NCI-H748 (cell line): ENCODE measurements at regions not wholly inside any gene's neighbourhood (a gene's known extent, or its start where the extent isn't known, plus 50 kb on each side); places are given as distances from the start of the nearest gene placed in this dataset.

Experiments used
- DNase-seq: peaks from one replicate; lab custom pipeline; 2025; ENCODE audit not compliant: unreplicated experiment; lab: John Stamatoyannopoulos, UW

GRCh38 chr9:117549444-117549843, 134.6 kb upstream of the ASTN2 start:
- no peak for DNase-seq

DNA sequence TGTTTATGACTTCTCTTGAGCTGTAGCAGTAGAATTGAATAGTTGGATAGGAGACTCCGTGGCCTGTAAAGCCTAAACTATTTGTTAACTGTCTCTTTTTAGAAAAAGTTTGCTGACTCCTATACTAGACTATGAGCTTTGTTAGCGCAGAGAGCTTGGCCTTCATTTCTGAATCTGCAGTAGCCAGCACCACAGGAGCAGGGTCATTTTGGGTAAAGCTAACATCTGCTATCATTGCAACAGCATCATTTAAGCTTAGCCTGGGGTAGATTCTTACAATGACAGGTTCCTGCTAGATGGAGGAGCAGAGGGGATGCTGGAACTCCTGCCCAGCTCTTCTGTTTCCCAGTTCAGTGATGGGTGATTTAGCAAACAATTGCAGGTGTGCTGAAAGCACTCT, 133.7 kb upstream of the ASTN2 start:
- no peak for DNase-seq

DNA sequence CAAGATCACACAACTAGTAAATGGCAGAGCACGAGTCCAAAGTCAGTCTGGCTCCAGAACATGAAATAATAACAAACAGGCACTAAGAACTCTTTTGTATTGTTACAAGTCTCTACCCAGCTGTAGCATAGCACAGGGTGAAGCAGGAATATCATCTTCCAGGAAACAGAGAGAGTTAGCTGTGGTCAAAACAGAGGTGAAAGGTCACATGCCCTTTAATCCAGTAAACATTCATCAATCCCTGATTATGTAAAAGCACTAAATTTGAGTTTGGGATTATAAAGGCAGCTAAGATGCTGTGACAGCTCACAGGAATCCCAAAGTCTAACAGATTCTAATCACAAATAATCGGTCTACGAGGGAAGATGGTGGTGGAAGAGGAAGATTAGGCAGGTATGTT, 133.0 kb upstream of the ASTN2 start:
- no peak for DNase-seq

GRCh38 chr9:117546894-117547678, 132.2 kb upstream of the ASTN2 start:
- peak; percentile 84 for DNase-seq

DNA sequence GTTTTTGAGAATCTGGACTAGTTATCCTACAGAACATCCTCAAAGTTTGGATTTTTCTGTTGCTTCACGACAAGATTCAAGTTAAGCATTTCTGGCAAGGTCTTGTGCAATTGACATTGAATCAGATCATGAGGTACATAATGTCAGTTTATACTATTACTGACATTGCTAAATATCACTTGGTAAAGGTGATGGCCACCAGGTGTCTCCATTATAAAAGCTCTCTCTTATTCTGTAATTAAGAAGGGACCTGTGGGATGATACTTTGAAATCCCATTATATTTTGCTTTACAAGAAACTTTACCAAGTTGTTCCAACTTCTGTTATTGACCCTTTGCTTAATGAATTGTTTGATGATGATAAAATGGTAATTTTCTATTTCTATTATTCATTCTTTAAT, 131.0 kb upstream of the ASTN2 start:
- peak; percentile 44 for DNase-seq

- no peak for DNase-seq
These were observed 128.2 kb upstream of the ASTN2 start for GRCh38 chr9:117543089-117543488.

- no peak for DNase-seq
These were observed 127.2 kb upstream of the ASTN2 start for GRCh38 chr9:117542021-117542420.

DNA sequence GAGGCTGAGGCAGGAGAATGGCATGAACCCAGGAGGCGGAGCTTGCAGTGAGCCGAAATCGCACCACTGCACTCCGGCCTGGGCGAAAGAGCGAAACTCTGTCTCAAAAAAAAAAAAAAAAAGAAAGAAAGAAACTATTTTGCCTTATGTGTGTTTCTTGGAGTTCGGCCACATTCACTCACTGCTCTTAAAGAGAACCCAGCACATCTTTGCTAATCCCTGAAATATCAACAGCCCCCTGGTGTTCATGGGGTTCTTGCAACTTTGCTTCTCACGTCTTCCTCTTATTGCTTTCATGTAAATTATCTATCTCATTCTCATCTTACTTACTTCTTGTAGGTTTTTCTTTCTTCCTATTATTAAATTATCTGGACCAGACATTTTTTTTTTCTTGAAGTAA, 126.3 kb upstream of the ASTN2 start:
- no peak for DNase-seq

DNA sequence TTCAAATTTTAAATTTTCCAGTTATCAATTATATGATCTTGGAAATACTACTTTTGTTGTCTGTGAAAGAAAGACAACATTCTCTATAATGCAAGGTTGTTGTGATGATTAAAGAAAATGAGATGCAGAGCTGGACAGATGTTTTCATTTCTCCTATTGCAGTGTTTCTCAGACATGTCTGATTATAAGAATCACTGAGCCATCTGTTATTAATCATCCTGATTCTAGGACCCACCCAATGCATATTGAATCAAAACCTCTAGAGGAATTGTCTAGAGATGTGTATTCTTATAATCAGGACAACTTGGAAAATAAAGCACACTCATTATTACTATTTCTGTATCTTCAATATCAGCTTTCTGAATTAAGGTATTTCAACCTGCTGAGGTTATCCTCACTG, 121.1 kb upstream of the ASTN2 start:
- no peak for DNase-seq

GRCh38 chr9:117535434-117535833, 120.6 kb upstream of the ASTN2 start:
- DNase-seq: peak; percentile 10

DNA sequence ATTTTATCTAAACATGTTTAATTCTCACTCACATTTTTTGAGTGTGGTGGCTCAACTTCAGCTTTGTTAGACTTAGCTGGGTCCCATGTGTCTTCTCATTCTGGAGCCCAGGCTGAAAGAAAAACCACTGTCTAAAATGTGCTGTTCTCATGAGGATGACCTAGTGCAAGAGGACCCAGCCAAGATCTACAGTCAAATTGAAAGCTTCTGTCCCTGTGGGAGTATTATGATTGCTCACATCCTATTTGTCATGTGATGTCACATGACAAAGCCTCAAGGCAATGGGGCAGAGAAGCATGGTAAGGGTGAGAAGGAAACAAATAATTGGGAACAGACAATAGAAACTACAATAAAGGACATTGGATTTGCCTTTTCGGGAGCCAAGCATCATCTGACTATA, 113.4 kb upstream of the ASTN2 start:
- DNase-seq: peak; percentile 19

DNA sequence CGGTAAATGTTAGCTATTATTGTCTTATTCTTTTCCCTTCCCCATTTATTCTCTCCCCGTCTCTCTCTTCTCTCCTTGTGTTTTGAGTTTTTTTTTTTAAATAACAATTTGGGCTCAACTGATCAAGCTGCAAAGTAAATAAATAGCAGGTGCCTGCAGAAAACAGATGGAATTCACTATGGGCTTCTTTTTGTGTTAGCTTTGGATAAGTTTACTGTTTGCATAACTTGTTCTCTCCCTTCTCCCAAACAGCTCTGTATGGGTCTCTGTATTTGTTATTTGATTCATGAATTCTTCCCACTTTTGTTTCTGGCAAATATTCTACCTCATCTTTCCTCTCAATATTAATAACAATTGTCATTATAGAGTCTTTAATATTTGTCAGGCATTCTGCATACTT, 111.8 kb upstream of the ASTN2 start:
- DNase-seq: peak; percentile 81

DNA sequence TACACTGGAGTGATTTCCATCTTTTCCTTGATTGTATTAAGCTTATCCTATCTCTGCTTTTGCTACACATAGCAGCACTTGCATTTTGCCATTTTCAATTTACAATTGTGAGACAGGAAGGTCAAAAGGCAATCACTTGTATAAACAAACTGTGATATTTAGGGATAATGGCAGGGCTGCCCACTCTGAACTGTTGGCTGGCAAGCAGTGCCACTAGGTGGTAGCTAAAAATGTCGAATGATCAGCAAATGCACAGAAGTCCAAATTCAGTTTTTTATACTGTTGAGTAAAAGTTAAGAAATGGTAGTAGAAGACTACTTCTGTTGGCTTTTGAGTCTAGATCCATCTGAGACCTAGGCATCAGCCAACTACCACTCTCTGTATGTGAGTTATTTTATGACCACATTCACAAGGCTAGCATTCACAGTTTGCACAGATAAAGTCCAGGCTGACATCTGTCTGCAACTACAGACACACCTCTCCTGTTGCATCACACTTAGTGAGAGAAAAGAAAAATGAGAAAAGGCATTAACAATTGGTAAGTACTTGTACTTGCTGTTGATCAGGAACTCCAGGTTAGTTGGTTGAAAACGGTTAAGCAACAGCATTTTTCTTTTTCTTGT, 108.8 kb upstream of the ASTN2 start:
- DNase-seq: peak; percentile 86

DNA sequence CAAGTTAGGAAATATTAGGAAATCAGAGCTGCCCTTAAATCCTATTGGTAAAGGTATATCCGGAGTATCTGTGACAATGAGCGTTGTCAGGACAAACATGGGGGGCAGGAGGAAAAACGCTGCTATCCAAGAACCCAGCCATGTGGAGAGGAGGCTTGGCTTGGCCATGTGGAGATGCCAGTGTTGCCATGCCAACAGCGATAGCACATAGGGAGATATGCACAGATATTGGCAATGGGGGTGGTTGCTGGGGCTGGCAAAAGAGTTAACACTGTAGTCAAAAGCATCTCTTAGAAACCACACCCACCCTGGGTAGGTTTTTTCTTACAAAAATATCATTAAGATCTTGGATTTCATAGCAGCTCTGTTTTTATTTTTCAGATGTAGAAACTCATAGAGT, 106.4 kb upstream of the ASTN2 start:
- peak; percentile 42 for DNase-seq

DNA sequence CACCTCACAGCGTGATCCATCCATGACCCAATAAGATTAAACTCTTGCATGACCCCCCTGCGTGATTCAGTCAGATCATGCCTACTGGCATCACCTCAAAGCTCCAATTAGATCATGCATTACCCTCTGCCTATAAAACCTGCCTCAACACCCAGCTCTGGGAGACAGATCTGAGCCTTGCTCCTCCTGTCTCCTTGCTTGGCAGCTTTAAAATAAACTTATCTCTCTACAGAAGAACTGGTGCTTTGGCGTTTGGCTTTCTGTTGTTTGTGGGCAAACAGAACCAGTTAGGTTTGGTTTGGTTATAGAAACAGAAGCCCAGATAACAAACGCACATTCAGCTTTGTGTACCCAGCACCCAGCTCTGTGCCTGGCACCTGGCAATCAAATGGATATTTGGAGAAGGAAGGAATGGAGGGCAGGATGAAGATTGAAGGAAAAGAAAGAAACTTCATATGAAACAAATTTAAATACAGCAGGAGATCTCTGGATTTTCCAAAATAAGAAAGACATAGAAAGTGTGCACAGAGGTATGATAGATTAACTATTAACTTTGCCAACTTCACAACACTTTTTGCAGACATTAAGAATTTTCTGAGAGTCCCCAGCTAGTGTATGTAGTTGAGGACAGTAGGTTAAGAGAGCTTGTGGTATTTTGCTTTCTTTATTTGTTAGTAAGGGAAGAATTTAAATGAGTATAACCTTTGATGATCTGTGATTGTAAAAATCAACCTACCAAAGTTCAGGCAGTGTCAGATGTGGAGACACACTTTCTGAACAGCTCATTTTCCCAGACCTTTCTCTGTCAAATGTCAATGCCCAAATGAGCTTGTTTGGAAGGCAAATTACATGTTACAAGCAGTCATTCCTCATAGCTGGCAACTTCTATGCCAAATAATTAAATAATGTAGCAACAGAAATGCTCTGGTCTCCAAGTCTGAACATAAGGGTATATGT, 102.1 kb upstream of the ASTN2 start:
- no peak for DNase-seq

DNA sequence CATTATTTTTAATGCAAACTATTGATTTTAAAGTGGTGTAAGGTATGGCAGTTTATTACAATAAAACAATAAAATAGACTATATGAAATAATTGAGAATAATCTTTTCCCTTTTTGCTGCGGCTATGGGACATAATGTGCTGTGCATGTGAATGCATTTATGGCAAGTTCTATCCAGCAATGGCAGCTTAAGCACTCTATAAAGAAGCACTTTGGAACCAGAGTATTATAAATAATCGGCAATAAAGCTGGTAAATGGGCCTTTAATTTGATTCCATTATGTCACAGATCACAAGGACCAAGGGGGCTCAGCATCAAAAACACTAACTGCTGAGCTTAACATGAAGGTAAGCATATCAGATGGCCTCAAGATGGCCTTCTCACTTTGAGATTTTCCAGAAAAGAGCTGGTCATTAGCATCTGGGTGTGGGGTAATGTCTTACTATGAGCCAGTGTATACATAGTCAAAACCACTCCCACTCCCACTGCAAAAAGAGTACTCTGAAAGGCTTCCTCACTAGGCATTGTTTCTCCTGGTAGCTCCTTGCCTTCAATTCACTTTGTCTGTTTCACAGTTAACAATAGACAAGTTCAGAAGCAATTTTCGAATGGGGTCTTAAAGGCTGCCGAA, 97.1 kb upstream of the ASTN2 start:
- peak; percentile 58 for DNase-seq

DNA sequence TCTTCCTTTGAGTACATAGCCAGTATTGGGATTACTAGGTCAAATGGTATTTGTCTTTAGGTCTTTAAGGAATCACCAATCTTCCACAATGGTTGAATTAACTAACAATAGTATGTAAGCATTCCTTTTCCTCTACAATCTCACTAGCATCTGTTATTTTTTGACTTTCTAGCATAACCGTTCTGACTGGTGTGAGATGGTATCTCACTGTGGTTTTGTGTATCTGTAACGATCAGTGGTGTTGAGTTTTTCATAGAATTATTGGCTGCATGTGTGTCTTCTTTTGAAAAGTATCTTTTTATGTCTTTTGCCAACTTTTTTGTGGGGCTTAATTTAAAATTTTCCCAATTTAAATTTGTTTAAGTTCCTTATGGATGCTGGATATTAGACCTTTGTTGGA, 81.5 kb upstream of the ASTN2 start:
- DNase-seq: no peak

DNA sequence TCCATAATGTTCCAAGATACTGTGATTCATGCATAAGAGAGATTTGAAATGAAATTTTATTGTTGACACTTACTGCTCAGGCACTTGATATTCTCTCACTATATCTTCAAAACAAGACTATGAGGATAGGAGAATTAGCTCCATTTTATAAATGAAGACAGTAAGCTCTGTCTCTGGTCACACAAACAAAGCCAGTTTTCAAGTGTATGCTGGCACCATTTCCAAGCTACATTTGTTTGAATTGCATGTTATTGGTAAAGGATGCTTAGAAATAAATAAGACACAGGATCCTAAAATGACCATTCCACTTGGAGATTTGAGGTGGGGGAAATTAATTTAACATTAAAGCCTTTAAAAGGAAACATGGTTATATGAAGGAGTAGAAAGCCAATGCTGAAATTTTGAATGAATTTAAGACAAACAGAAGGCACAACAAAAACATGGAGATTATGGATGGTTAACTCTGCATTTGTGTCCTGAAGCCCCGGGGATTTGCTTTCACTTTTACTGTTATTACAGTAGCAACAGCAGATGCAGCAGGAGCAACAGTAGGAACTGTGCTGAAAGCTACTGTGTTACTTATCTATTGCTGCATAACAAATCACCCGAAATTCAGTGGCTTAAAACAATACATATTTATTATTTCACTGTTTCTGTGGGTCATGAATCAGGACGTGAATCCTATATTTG, 79.7 kb upstream of the ASTN2 start:
- DNase-seq: peak; percentile 76

DNA sequence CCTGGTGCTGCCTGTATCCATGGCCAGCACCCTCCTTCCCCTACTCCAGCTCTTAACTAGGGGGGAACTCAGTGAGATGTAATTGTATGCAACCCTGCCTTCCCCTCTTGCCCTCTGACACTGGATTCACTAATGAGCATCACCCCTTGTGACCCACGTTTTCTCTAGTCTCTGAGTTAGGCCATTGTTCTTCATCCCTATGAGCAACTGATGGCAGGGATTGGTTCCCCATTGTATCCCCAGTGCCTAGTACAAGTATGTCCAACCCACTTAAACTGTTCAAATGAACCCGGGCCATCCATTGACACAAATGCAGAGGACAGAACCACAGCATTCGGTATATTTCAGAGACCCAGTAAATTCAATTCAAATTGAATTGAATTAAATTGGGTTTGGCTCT, 77.6 kb upstream of the ASTN2 start:
- DNase-seq: no peak

GRCh38 chr9:117491491-117491890, 76.6 kb upstream of the ASTN2 start:
- DNase-seq: peak; percentile 43

- no peak for DNase-seq
These were observed 75.3 kb upstream of the ASTN2 start for GRCh38 chr9:117490199-117490598.
